NCI-H2171 (cell line): ENCODE measurements at regions not wholly inside any gene's neighbourhood (a gene's known extent, or its start where the extent isn't known, plus 50 kb on each side); places are given as distances from the start of the nearest gene placed in this dataset.

Source experiments
- DNase-seq: peaks from one replicate; lab custom pipeline; 2025; lab: John Stamatoyannopoulos, UW

DNA sequence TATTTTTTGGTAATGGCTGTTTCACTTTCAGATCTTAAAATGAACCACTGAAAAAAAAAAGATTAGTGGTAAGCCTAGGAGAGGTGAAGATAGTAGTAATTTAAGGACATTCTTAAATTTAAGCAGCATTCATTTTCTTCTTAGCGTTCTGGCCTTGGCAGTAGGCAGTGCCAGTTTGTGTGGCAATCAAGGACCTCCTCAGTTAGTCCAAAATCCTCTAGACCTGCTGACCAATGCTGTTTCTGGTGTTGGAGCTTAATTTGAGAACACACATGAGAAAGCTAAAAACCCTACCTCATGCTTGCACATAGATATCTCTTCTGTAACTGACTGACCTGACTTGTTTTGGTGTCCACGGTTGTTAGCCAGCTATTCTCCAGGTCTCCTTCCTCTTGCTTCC, 219.8 kb upstream of the RGS6 start:
- DNase-seq = no peak

- DNase-seq = no peak
Measured at GRCh38 chr14:71713016-71713415, 219.2 kb upstream of the RGS6 start.

- DNase-seq = no peak
Measured at GRCh38 chr14:71713451-71713850, 218.8 kb upstream of the RGS6 start.

DNA sequence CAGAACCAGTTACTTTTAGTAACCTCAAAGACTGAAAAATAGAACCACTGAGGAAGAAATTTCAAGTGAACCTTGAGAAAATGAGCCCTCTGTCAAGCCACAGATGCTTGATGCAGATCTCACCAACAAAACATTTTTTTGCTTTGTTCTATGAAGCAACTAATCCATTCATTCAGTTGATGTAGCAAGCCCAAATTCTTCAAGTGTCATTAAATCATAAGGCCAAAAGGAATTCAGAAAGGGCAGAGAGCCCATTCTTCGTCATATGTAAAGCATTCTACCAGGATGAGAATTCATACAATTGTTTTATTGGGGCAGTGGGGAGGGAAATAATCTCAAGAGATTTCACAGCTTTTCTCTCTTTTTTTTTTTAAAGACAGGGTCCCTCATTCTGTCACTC, 218.0 kb upstream of the RGS6 start:
- DNase-seq = no peak

DNA sequence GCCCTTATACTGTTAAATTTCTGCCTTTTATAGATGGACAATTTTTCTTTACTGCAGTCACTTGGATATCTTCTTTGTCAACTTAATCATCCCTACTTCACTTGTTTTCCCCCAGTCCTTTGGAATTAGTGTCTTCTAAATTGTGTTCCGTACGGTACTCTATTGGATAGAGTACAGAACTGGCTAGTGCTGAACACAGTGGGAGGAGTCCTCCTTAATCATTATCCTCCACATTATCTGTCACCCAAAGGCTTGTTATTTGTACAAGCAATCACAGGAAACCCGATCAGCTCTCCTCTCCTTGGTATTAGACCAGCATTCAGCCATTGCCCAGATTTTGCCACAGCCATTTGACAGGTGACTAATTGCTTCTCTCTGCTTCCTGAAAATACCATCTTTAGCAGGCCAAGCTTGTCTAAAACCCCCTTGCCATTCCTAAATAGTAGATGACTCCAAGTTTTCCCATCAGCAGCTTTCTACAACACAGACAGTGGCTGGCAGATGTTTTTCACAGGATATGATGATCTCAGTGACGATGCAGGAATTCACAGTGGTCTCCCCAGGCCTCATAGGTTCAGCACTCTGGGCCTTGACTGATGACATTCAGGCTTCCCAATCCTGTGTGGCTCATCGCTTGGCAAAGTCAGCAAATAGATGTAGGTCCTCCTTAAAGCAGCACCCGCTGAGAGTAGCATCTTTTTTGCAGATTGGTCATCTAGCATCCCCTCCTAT, 216.0 kb upstream of the RGS6 start:
- DNase-seq = no peak

DNA sequence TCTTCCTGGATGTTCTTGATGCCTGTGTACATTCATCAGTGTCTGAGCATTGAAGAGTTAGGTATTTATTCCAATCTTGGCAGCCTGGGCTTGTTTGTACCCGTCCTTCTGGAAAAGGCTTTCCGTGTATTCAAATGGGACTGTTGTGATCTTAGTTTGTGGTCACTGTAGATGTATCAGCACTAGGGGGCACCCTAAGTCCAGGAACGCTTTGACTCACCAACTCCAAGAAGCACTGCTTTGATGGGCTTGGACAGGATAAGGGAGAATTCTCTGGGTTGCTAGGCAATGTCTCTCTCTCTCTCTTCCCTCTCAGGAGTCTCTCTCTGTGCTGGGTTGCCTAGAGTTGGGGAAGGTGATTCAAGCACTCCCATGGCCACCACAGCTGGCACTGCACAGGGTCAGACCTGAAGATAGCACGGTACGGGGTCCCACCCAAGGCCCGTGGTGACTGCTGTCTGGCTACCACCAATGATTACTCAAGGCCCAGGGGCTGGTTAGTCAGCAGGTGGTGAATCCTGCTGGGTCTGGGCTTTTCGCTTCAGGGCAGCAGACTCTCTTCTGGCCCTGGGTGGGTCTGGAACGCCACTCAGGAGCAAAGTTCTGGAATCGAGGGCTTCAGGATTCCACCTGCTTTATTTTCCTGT, 211.1 kb upstream of the RGS6 start:
- no peak for DNase-seq

GRCh38 chr14:71721791-71722190, 210.4 kb upstream of the RGS6 start:
- no peak for DNase-seq

GRCh38 chr14:71722885-71723284, 209.3 kb upstream of the RGS6 start:
- no peak for DNase-seq

DNA sequence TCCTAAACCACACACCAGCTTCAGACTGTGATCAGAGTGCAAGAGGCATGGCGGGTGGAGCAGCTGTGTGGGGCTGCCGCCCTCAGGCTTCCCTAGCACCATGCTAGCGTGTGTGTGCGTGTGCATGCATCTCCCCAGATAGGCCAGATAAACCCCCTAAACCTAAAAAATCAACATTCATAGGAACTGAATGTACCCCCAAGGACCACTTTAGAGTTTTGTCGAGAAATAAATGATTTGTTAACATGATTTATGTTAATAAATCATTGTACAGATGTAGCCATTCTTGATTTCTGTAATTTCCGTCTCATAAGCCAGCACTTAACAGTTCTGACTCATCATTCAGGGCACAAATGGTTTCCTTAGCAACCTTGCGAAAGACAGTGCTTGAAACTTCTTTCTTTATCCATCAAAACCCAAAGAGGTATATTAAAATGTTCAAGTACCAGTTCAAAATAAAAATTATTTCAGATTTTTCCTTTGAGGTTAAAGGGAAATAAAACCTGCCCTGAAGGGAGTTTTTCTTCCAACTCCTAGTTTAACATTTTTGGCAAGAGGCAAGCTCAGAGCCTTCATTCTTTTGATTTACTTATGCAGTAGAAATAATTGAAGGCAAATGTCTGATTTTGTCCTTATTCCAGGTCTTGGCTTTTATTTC, 206.2 kb upstream of the RGS6 start:
- DNase-seq = no peak

DNA sequence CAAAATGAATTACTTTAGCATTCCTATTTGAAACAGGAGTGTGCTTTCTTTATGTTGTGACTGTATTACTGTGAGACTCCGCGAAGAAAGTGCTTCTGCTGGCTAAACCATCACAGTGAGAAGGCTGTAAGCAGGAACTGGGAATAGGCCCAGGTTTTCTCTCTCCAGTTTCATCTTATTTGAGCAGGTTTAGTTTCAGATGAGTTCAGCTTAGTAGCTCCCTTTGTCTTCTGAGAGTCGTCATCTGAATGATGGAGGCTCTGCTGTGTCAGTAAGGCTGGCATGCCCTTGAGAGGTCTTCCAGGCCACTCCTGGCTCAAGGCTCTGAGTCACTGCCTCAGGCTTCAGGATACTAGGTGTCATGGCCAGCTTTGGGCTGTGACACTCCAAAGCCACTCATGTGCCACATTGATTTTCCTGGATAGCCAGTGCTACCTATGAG, 205.6 kb upstream of the RGS6 start:
- no peak for DNase-seq

DNA sequence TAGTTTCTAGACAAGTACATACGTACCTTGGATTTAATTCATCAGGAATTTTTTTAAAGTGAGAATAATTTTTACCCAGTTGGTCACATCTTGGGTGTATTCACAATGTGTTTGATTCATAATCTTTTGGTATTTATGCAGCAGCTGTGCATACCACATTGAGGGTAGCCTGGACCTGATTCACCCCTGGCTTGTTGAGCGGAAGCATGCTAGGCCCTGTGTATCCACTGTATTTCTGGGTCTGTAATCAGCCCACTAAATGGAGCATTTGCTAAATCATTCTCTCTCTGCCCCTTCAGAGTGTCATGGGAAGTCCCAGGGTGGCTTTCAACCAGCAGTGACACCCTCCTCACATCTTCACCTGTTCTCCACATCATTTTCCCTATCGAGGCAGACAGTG, 203.8 kb upstream of the RGS6 start:
- no peak for DNase-seq

GRCh38 chr14:71729596-71729995, 202.6 kb upstream of the RGS6 start:
- no peak for DNase-seq

DNA sequence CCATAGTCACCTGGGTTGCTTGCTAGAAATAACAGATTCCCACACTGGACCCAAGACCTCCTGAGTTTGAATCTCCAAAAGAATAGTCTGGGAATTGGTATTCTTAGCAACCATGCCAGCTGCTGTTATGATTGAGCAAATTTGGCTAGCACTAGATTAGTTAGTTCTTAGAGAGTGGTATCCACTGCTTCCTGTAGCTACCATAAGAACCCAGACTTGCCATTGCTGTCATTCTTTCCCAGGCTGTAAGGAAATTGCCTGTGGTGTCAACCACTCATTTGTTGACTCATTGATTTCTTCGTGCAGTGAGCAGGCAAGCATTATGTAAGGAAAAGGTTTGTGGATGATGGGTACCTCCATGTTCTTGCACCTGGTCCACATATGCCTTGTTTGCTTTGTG, 201.8 kb upstream of the RGS6 start:
- DNase-seq = no peak

DNA sequence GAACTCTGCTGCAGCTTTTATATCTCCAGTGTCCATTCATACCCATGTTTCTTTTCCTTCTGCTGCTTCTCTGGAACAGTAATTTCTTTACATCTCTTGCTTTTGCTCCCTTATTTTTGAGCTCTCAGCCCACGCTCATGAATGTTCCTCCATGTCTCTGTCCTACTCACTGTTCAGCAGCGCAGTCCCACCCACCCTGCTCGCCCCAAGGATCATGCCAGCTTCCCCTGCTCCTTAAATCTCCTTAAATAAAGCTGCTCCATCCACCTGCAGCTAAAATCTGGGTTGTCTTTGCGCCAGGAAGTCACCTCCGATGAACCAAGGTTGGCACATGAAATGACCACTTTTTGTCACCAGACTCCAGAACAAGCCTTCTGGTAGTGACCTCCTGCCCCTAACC, 201.1 kb upstream of the RGS6 start:
- DNase-seq = no peak

- no peak for DNase-seq
Measured at GRCh38 chr14:71733210-71733883, 198.9 kb upstream of the RGS6 start.

DNA sequence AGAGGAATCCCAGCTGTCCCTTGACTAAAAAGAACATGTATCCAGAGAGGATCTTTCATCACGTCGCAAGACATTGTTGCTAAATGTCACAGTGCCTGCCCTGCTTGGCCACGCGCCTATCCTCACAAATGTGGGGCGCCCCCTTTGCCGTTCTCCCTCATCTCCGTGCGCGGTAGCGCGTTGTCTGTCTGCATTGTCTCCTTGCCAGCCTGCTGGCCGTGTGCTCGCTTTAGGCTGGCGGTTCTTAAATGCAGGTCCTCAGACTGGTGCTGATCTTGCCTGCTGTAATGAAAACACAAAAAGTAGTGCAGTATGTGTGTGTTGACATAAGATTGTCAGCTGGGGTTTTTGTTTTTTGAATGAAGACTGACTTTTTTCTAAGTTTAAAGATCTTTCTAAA, 198.2 kb upstream of the RGS6 start:
- no peak for DNase-seq

DNA sequence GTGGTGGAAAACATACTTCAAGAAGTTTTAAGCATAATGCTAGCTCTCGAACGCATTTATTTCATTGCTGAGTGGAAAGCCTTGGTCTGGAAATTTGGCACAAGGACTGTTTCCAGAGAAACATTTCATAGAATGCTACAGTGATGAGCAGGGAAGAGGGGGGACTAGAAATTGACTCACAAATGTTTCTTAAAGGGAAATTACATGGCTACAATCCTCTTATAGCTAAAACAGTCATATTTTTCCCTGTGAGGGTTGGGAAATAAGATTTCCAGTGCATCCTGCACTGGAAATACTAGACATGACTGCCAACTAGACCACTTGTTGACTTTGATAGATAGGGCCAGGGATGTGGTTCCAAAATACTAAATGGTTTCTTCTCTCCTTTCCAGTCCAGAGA, 197.3 kb upstream of the RGS6 start:
- DNase-seq = no peak

- no peak for DNase-seq
Measured at GRCh38 chr14:71737760-71738159, 194.5 kb upstream of the RGS6 start.

DNA sequence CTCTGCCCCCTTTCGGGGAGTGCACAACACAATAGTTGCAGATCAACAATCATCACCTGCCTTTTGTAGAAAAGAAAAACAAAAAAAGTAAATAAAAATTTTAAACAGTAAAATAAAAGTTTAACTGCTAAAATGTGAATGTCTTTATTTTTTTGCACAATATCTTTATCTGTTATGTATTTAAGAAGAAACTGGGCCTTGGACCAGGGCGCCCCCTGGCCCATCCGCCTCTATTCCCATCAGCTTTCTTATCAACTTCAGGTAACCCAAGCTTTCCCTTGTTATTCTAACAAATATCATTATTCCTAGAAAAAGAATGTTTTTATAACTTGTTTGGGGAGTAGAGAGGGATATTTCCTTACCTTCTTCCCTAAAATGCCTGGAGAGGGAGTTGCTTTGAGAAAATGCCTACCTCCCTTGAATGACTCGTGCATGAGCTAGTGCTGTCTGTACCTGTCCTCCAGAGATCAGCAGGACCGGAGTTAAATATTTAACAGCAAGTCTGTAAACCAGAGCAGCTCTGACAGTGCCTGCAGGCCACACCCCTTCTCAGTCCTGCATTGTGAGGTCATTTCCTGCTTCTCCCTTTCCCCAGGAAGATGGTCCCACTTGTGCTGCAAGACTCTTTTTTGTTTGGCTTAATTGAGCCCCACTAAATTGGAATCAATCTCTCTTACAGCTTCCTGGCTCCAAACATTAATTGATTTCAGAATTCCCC, 192.8 kb upstream of the RGS6 start:
- DNase-seq = no peak

DNA sequence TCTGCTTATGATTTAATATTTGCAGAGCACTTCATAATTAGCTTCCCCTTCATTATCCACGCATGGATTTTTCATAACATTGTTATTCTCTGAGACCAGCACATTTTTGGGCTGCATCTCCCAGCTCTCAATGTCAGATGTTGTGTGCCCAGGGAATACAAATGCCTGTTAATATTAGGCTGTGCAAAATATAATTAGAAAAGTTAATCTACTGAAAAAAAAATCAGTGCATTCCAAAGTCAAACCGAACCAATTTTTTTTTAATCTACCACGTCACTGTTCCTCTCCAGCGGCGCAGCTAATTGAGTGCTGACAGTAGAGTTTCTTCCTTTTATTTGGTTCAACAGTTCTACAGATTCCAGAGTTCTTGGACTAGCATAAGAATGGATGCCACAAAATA, 191.0 kb upstream of the RGS6 start:
- no peak for DNase-seq

DNA sequence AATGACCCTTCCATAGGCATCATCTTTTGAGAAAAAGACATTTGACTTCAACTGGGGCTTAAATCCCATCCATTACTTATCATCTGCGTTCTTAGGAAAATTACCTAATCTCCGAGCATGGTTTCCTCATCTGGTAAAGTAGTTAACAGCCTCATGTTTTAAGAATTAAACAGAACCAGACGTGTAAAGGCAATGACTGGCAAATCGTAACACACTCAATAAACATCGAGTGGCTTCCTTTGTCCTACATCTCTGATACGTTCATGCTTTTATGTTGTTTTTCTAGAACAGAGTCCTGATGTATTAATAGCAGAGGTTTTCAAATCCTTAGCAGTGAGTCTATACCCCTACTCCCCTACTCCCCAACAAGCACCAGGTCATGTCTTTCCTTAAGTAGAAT, 189.7 kb upstream of the RGS6 start:
- DNase-seq = no peak

GRCh38 chr14:71745072-71745471, 187.2 kb upstream of the RGS6 start:
- DNase-seq = no peak
